ENCODE measurements at regions not wholly inside any gene's neighbourhood (a gene's known extent, or its start where the extent isn't known, plus 50 kb on each side); places are given as distances from the start of the nearest gene placed in this dataset.

DNA sequence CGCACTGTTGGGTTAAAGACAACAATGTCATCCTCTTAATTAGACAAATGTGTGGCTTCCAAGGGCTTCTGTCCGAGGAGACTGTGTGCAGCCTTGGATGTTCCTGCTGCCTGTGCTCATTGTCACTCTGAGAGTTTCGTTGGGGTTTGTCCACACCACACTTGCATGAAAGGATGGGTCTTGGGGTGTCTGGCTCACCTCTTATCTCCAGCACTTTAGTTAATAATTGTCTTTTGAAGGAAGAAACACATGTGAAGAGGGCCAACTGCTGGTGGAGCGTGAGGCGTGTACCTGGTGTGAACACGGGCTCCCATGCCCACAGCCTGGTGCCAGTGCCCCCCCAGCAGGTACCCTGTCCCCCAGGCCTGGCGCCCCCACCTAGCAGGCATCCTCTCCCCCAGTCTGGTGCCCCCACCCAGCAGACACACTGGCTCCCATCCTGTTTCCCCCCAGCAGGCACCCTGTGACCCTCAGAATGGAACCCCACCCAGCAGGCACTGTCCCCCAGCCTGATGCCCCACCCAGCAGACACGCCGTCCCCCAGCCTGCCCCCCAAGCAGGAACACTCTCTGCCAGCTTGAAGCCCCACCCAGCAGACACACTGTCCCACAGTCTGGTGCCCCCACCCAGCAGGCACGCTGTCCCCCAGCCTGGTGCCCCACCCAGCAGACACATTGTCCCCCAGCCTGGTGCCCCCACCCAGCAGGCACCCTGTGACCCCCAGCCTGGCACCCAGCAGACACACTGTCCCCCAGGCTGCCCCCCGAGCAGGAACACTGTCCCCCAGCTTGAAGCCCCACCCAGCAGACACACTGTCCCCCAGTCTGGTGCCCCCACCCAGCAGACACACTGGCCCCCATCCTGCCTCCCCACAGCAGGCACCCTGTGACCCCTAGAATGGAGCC, 96.3 kb upstream of the TMEM18 start:
- H3K23me2 ChIP-seq (ENCODE audit: low read depth, low read length): no peaks in the 10 kb centered on the region; the same call in 1 of the 2 replicates
- no peaks in the 10 kb centered on the region for H4K20me1 ChIP-seq (replicated peaks in 1 of 2; ENCODE audit: control insufficient read depth in 1 of 2, insufficient read depth in 2 of 2, low read length in 2 of 2)
- H3K4me1 ChIP-seq (replicated peaks in 1 of 4; ENCODE audit: control insufficient read depth in 3 of 4, insufficient read depth in 4 of 4, low read length in 3 of 4): peaks cover 0 to 16% (median 9%) of the 10 kb centered on the region in 4 experiments; a peak in 6 of 7 replicates
- ChIA-PET CTCF (ENCODE audit: partially characterized antibody) (no interaction called here), POLR2A (ENCODE audit: partially characterized antibody) (interaction anchor here (1.2 kb wide), 1 partner anchor 22 kb away, joined by 5 read pairs; no protein-coding TSS in a partner anchor)
- 57% methylated on average over 3 of the region's 11 CpGs; no CpG with 5 or more reads in 1 of the 2 experiments for WGBS, 2 experiments (ENCODE audit: extremely low coverage in 1 of 2, insufficient coverage in 1 of 2, insufficient read length in 1 of 2, insufficient replicate concordance in 2 of 2, low coverage in 1 of 2, low lambda C conversion rate in 2 of 2, missing lambda C conversion rate in 1 of 2)
- peak overlapping the region; percentile 99 for H2BK12ac ChIP-seq (ENCODE audit: low read depth, low read length)
- H3K4me2 ChIP-seq (ENCODE audit: insufficient read depth in 1 of 2, low read depth in 2 of 2, low read length in 2 of 2): 0 out of 4 replicates have a peak overlapping the region, but pooled peaks of 1 of the 2 experiments have one; percentile 41
- FAIRE-seq (no peak), DNase-seq (ENCODE audit: low read depth in 1 of 2, low spot score in 2 of 2) (no peak)
- peak overlapping the region; percentile 58 for H4K8ac ChIP-seq (ENCODE audit: extremely low read depth, insufficient read depth, low read length)
- peak overlapping the region; percentile 93; the same call in 1 of the 2 replicates for H2BK5ac ChIP-seq (ENCODE audit: low read depth, low read length)
- TF ChIP-seq, protein P1, sequence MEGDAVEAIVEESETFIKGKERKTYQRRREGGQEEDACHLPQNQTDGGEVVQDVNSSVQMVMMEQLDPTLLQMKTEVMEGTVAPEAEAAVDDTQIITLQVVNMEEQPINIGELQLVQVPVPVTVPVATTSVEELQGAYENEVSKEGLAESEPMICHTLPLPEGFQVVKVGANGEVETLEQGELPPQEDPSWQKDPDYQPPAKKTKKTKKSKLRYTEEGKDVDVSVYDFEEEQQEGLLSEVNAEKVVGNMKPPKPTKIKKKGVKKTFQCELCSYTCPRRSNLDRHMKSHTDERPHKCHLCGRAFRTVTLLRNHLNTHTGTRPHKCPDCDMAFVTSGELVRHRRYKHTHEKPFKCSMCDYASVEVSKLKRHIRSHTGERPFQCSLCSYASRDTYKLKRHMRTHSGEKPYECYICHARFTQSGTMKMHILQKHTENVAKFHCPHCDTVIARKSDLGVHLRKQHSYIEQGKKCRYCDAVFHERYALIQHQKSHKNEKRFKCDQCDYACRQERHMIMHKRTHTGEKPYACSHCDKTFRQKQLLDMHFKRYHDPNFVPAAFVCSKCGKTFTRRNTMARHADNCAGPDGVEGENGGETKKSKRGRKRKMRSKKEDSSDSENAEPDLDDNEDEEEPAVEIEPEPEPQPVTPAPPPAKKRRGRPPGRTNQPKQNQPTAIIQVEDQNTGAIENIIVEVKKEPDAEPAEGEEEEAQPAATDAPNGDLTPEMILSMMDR (IDR thresholded peaks at IDR 0.05; ENCODE audit: control extremely low read depth in 1 of 3, insufficient read depth in 1 of 3, low read depth in 1 of 3, low read length in 3 of 3): no peak
- TF ChIP-seq CREB1 (IDR thresholded peaks at IDR 0.05) (no peak), POLR2AphosphoS5 (IDR thresholded peaks at IDR 0.05; ENCODE audit: low read depth, low read length) (no peak), SRF (IDR thresholded peaks at IDR 0.05; ENCODE audit: low read depth, low read length) (no peak), PHF8 (conservative IDR thresholded peaks at IDR 0.05; ENCODE audit: low read depth, low read length) (no peak), BCL11A (IDR thresholded peaks at IDR 0.05; ENCODE audit: low read depth in 2 of 2, low read length in 2 of 2) (no peak), SP2 (IDR thresholded peaks at IDR 0.05; ENCODE audit: low read length) (no peak), RNF2 (IDR thresholded peaks at IDR 0.05; ENCODE audit: borderline replicate concordance, low read depth, low read length, missing control alignments, poor library complexity, severe bottlenecking) (no peak), RAD21 (IDR thresholded peaks at IDR 0.05 in 1 of 2, conservative IDR thresholded peaks at IDR 0.05 in 1 of 2; ENCODE audit: low read depth in 2 of 2, low read length in 2 of 2) (no peak)
- H2BK15ac ChIP-seq (ENCODE audit: low read length): peak overlapping the region; percentile 72; the same call in 1 of the 2 replicates
- H4K91ac ChIP-seq (replicated peaks; ENCODE audit: insufficient read length, low read length): peak overlapping the region; percentile 98
- H2BK20ac ChIP-seq (ENCODE audit: low read length): peak overlapping the region; percentile 93
- no peak overlapping the region for H3K9ac ChIP-seq (replicated peaks in 1 of 4; ENCODE audit: extremely low read depth in 1 of 4, low read depth in 3 of 4, low read length in 3 of 4)
- H3K9me3 ChIP-seq (ENCODE audit: insufficient read depth in 2 of 2, low read depth in 1 of 2, low read length in 1 of 2): no peaks in the 10 kb centered on the region
- H3K4ac ChIP-seq (replicated peaks; ENCODE audit: insufficient read length, low read depth, low read length): peak overlapping the region; percentile 72
- H3K4me3 ChIP-seq (ENCODE audit: extremely low read depth in 1 of 4, insufficient read depth in 2 of 4, low read depth in 3 of 4, low read length in 4 of 4): no peak overlapping the region
- H3K14ac ChIP-seq (ENCODE audit: insufficient read length): no peak overlapping the region
- H3K18ac ChIP-seq (ENCODE audit: extremely low read depth, low read length): peak overlapping the region; percentile 96
- H3K27me3 ChIP-seq (replicated peaks in 1 of 4; ENCODE audit: control insufficient read depth in 3 of 4, extremely low read depth in 1 of 4, insufficient read depth in 3 of 4, low read length in 3 of 4): no peaks in the 10 kb centered on the region
- H4K5ac ChIP-seq (ENCODE audit: insufficient read length, low read depth, low read length): no peak overlapping the region
- no peak overlapping the region for H2AFZ ChIP-seq (ENCODE audit: low read length)
- H3K23ac ChIP-seq (ENCODE audit: insufficient read length): no peak overlapping the region
- no peak overlapping the region for H3K56ac ChIP-seq (replicated peaks; ENCODE audit: insufficient read length, low read depth, low read length)
- no peaks in the 10 kb centered on the region for H3K79me1 ChIP-seq (ENCODE audit: low read depth, low read length)
- peak overlapping the region; percentile 98; the same call in 1 of the 2 replicates for H2AK5ac ChIP-seq (ENCODE audit: low read depth, low read length)
- H3K36me3 ChIP-seq (ENCODE audit: control insufficient read depth in 2 of 4, insufficient read depth in 4 of 4, low read length in 3 of 4): no peaks in the 10 kb centered on the region
- H3K79me2 ChIP-seq (ENCODE audit: control insufficient read depth in 1 of 2, insufficient read depth in 2 of 2, low read length in 2 of 2): no peaks in the 10 kb centered on the region
- no peak overlapping the region for H3K27ac ChIP-seq (ENCODE audit: low read depth, low read length)
- no peak overlapping the region for H2BK120ac ChIP-seq (replicated peaks; ENCODE audit: low read depth, low read length)
